GM12878 (cell line): ENCODE measurements at regions not wholly inside any gene's neighbourhood (a gene's known extent, or its start where the extent isn't known, plus 50 kb on each side); places are given as distances from the start of the nearest gene placed in this dataset.

Source experiments
- ATAC-seq: fragments of 200-7000 bp; cut with Tn5 transposase; 3 replicates; pipeline ENCODE4 v1.9.1; 2020; ENCODE audit warnings: mild to moderate bottlenecking, moderate library complexity
- BruUV-seq: library from RNA; stranded (reverse); fragments of 400-500 nt; replicated peaks from 2 replicates; lab custom pipeline; 2021; lab: Mats Ljungman, UMichigan
- CTCF ChIA-PET: fragments of 300-600 bp; sonication (Branson Sonifier 250); formaldehyde crosslinking; extraction: SDS; loops from one replicate; lab custom pipeline; 2021; ENCODE audit warnings: inconsistent platforms; lab: Yijun Ruan, JAX
- POLR2A ChIA-PET: fragments of 350-600 bp; formaldehyde crosslinking; extraction: SDS; loops from one replicate; lab custom pipeline; 2021; ENCODE audit warnings: inconsistent platforms; lab: Charles Lee
- RAD21 ChIA-PET: fragments of 300-600 bp; sonication (Branson Sonifier 250); formaldehyde crosslinking; loops from one replicate; lab custom pipeline; 2023; ENCODE audit warnings: antibody characterized with exemption; ENCODE audit not compliant: unreplicated experiment; lab: Charles Lee
- SMC1A ChIA-PET: fragments of 300-600 bp; sonication (Branson Sonifier 250); formaldehyde crosslinking; loops from one replicate; lab custom pipeline; 2023; ENCODE audit not compliant: unreplicated experiment, uncharacterized antibody; lab: Charles Lee
- DNase-seq: peaks from one replicate; pipeline ENCODE4 v3.0.0-alpha.2; 2011; ENCODE audit warnings: low read depth, low spot score
- FAIRE-seq: peaks from 3 replicates; lab custom pipeline; 2011; peaks lifted over from hg19 to GRCh38; lab: Jason Lieb, UNC
- H2AFZ ChIP-seq: 2 replicates; pipeline ENCODE4 v1.6.0; 2011; ENCODE audit warnings: low read depth, low read length, control low read depth; ENCODE audit not compliant: control insufficient read depth
- H3K27ac ChIP-seq: 2 replicates; pipeline ENCODE4 v1.5.1; 2011; ENCODE audit warnings: control low read depth; ENCODE audit not compliant: control insufficient read depth, insufficient read depth
- H3K27me3 ChIP-seq, 2 experiments: replicated peaks in 1 of 2; 2 replicates each; pipeline versions ENCODE4 v1.6.0 to v1.6.1; 2011; ENCODE audit warnings: low read length in 1 of 2; ENCODE audit not compliant: control insufficient read depth in 2 of 2, insufficient read depth in 2 of 2
- H3K36me3 ChIP-seq, 2 experiments: 2 replicates each; pipeline ENCODE4 v1.5.1; 2011; ENCODE audit warnings: low read length in 1 of 2; ENCODE audit not compliant: control insufficient read depth in 2 of 2, insufficient read depth in 2 of 2
- H3K4me1 ChIP-seq: 2 replicates; pipeline ENCODE4 v1.6.1; 2011; ENCODE audit warnings: mild to moderate bottlenecking, low read length, moderate library complexity, mixed read lengths; ENCODE audit not compliant: control insufficient read depth, insufficient read depth
- H3K4me2 ChIP-seq: 2 replicates; pipeline ENCODE4 v1.6.0; 2011; ENCODE audit warnings: control low read depth; ENCODE audit not compliant: control insufficient read depth, insufficient read depth
- H3K4me3 ChIP-seq: fragments of 200-600 bp; sonication (generic); 2 replicates; pipeline ENCODE4 v1.5.1; 2016
- H3K79me2 ChIP-seq: 2 replicates; pipeline ENCODE4 v1.6.0; 2011; ENCODE audit warnings: low read length; ENCODE audit not compliant: control insufficient read depth, insufficient read depth
- H3K9ac ChIP-seq: 2 replicates; pipeline ENCODE4 v1.8.0; 2011; ENCODE audit warnings: low read length, control low read depth, mixed read lengths; ENCODE audit not compliant: control insufficient read depth, insufficient read depth
- H3K9me3 ChIP-seq: replicated peaks from 3 replicates; pipeline ENCODE4 v1.5.1; 2011; ENCODE audit warnings: mild to moderate bottlenecking, low read length; ENCODE audit not compliant: control insufficient read depth, insufficient read depth
- H4K20me1 ChIP-seq: 2 replicates; pipeline ENCODE4 v1.6.0; 2011; ENCODE audit not compliant: control insufficient read depth, insufficient read depth
- ATF3 ChIP-seq: IDR thresholded peaks from 2 replicates; pipeline ENCODE4 v1.6.1; 2011; ENCODE audit warnings: low read depth, mild to moderate bottlenecking, low read length, moderate library complexity, borderline replicate concordance; ENCODE audit errors: extremely low read depth
- BACH1 ChIP-seq: fragments of 450-650 bp; IDR thresholded peaks from 2 replicates; pipeline ENCODE4 v1.6.1; 2017; ENCODE audit warnings: mild to moderate bottlenecking, borderline replicate concordance
- BCLAF1 ChIP-seq: fragments of 450-650 bp; IDR thresholded peaks from 2 replicates; pipeline ENCODE4 v1.6.1; 2017; ENCODE audit warnings: antibody characterized with exemption, mild to moderate bottlenecking, moderate library complexity
- EZH2 ChIP-seq: IDR thresholded peaks from 2 replicates; pipeline ENCODE4 v1.6.1; 2012; ENCODE audit warnings: low read depth, mild to moderate bottlenecking, control low read depth, inconsistent platforms, low read length, borderline replicate concordance; ENCODE audit not compliant: control insufficient read depth
- IKZF2 ChIP-seq, 2 experiments: fragments of 450-650 bp; IDR thresholded peaks; 2 replicates each; pipeline ENCODE4 v1.6.1; 2017; ENCODE audit warnings: mild to moderate bottlenecking in 2 of 2, moderate library complexity in 2 of 2
- MAX ChIP-seq: IDR thresholded peaks from 2 replicates; pipeline ENCODE4 v1.6.1; 2012; ENCODE audit warnings: low read depth, low read length, improper control_type of control experiment
- MXI1 ChIP-seq: fragments of 150-350 bp; IDR thresholded peaks from 2 replicates; pipeline ENCODE4 v1.6.1; 2011; ENCODE audit warnings: low read depth, mild to moderate bottlenecking, inconsistent platforms, low read length, improper control_type of control experiment
- NBN ChIP-seq: fragments of 450-650 bp; IDR thresholded peaks from 2 replicates; pipeline ENCODE4 v1.6.1; 2016
- POU2F2 ChIP-seq: IDR thresholded peaks from 3 replicates; pipeline ENCODE4 v1.6.1; 2011; ENCODE audit warnings: low read depth, mild to moderate bottlenecking, low read length, borderline replicate concordance
- RELA ChIP-seq: fragments of 450-650 bp; IDR thresholded peaks from 2 replicates; pipeline ENCODE4 v1.8.0; 2014; ENCODE audit warnings: borderline replicate concordance; ENCODE audit not compliant: partially characterized antibody
- SPI1 ChIP-seq: IDR thresholded peaks from 2 replicates; pipeline ENCODE4 v1.6.1; 2011; ENCODE audit warnings: low read depth, mild to moderate bottlenecking, low read length, moderate library complexity, borderline replicate concordance; ENCODE audit not compliant: insufficient read depth
- TCF12 ChIP-seq: IDR thresholded peaks from 2 replicates; pipeline ENCODE4 v1.6.1; 2011; ENCODE audit warnings: low read depth, mild to moderate bottlenecking, low read length
- USF1 ChIP-seq: IDR thresholded peaks from 2 replicates; pipeline ENCODE4 v1.6.1; 2011; ENCODE audit warnings: borderline replicate concordance, low read depth, mild to moderate bottlenecking, moderate library complexity, mixed read lengths, low read length; ENCODE audit not compliant: insufficient read depth; ENCODE audit errors: extremely low read length
- WGBS: methylation state at CpG from one replicate; pipeline ENCODE4 v1.1.6; 2016; ENCODE audit warnings: low lambda C conversion rate; ENCODE audit not compliant: insufficient replicate concordance, insufficient coverage; ENCODE audit errors: missing lambda C conversion rate; 5-methylcytosine and 5-hydroxymethylcytosine counted together
- in situ Hi-C: fragments of 300-500 bp; cut with MboI; formaldehyde crosslinking; loops from 9 replicates; pipeline ENCODE4 v1.14.3; 2018; ENCODE audit warnings: mixed read lengths
- intact Hi-C: fragments of 100-400 bp; cut with micrococcal nuclease; formaldehyde crosslinking; loops from one replicate; pipeline ENCODE4 v1.14.2; 2022; ENCODE audit not compliant: unreplicated experiment

- 18% methylated on average over 2 of the region's 2 CpGs for WGBS
- Histone ChIP-seq H3K9ac (no peak overlapping the region), H3K9me3 (no peaks in the 10 kb centered on the region; the same call in 2 of the 3 replicates), H3K27me3 (no peaks in the 10 kb centered on the region; a peak in 1 of 4 replicates), H4K20me1 (no peaks in the 10 kb centered on the region), H2AFZ (no peak overlapping the region), H3K4me3 (no peak overlapping the region), H3K36me3 (no peaks in the 10 kb centered on the region), H3K4me2 (no peak overlapping the region), H3K79me2 (no peaks in the 10 kb centered on the region), H3K4me1 (no peaks in the 10 kb centered on the region), H3K27ac (no peak overlapping the region)
- intact Hi-C loops: no loop called here
- SMC1A ChIA-PET: interaction anchor here (1.0 to 1.8 kb wide), 2 partner anchors 13 to 15 kb away, joined by 3 to 6 read pairs; no protein-coding TSS in a partner anchor
- CTCF ChIA-PET: no interaction called here
- FAIRE-seq (no peak), ATAC-seq (peak; percentile 90), DNase-seq (no peak)
- no TSS peak for BruUV-seq
- TF ChIP-seq SPI1 (peak; percentile 44; the same call in 1 of the 2 replicates), BACH1 (peak; percentile 64; the same call in 1 of the 2 replicates), BCLAF1 (no peak), IKZF2 (IDR thresholded peaks at IDR 0.05) (peak in 1 of 2 experiments; percentile 36; a peak in 1 of 4 replicates)
- in situ Hi-C loops: no loop called here
- POLR2A ChIA-PET: no interaction called here
- RAD21 ChIA-PET: no interaction called here
Observed at GRCh38 chr6:85975957-85976356, 333.3 kb upstream of the SYNCRIP start.

- no peaks in the 10 kb centered on the region for H3K79me2 ChIP-seq
- intact Hi-C loops: no loop called here
- ATAC-seq (no peak), FAIRE-seq (no peak), DNase-seq (no peak)
- ChIA-PET POLR2A (no interaction called here), CTCF (interaction anchor here (0.7 kb wide), 1 partner anchor 79 kb away, joined by 3 read pairs; no protein-coding TSS in a partner anchor), RAD21 (no interaction called here), SMC1A (interaction anchor here (0.9 kb wide), 1 partner anchor 48 kb away, joined by 3 read pairs; no protein-coding TSS in a partner anchor)
- H3K4me1 ChIP-seq: no peaks in the 10 kb centered on the region
- H3K27ac ChIP-seq: no peak overlapping the region
- H3K27me3 ChIP-seq: no peaks in the 10 kb centered on the region; a peak in 1 of 4 replicates
- H3K4me2 ChIP-seq: no peak overlapping the region
- H3K9ac ChIP-seq: no peak overlapping the region
- H2AFZ ChIP-seq: no peak overlapping the region
- BruUV-seq: no TSS peak
- no peaks in the 10 kb centered on the region; the same call in 2 of the 3 replicates for H3K9me3 ChIP-seq
- no peak overlapping the region for H3K4me3 ChIP-seq
- no peaks in the 10 kb centered on the region for H4K20me1 ChIP-seq
- no peaks in the 10 kb centered on the region for H3K36me3 ChIP-seq
- in situ Hi-C loops: no loop called here
- TF ChIP-seq MXI1 (no peak), EZH2 (no peak), TCF12 (no peak), MAX (no peak), USF1 (no peak), ATF3 (no peak), RELA (no peak), POU2F2 (no peak), NBN (no peak)
Observed at GRCh38 chr6:85971238-85971637, 328.6 kb upstream of the SYNCRIP start.
